Neutrophil (primary cell): ENCODE measurements at regions not wholly inside any gene's neighbourhood (a gene's known extent, or its start where the extent isn't known, plus 50 kb on each side); places are given as distances from the start of the nearest gene placed in this dataset.

Experiments used
- H3K27ac ChIP-seq: fragments of 200-600 bp; sonication (generic); 2 replicates; pipeline ENCODE4 v1.5.1; 2016; ENCODE audit warnings: mild to moderate bottlenecking, moderate library complexity
- H3K27me3 ChIP-seq: fragments of 200-600 bp; sonication (generic); 2 replicates; pipeline ENCODE4 v1.6.0; 2016; ENCODE audit warnings: mild to moderate bottlenecking
- H3K36me3 ChIP-seq: fragments of 200-600 bp; sonication (generic); 2 replicates; pipeline ENCODE4 v1.5.1; 2017
- H3K4me1 ChIP-seq, 2 experiments: fragments of 200-600 bp in 1 of 2; sonication (generic) in 1 of 2; 1 replicate in 1 of 2; 2 replicates in 1 of 2; pipeline versions ENCODE4 v1.5.1 to v1.6.1; 2013 to 2016; ENCODE audit warnings: low read depth in 1 of 2, low read length in 1 of 2, mild to moderate bottlenecking in 1 of 2, moderate library complexity in 1 of 2; ENCODE audit not compliant: control insufficient read depth in 1 of 2, insufficient read depth in 1 of 2
- H3K4me3 ChIP-seq, 2 experiments: fragments of 200-600 bp in 1 of 2; sonication (generic) in 1 of 2; 1 replicate in 1 of 2; 2 replicates in 1 of 2; pipeline ENCODE4 v1.5.1; 2013 to 2016; ENCODE audit warnings: low read depth in 1 of 2, low read length in 1 of 2, mild to moderate bottlenecking in 1 of 2, moderate library complexity in 1 of 2
- H3K9me3 ChIP-seq: fragments of 200-600 bp; sonication (generic); 2 replicates; pipeline ENCODE4 v1.5.1; 2016
- TF ChIP-seq, protein P1 (sequence below): fragments of 200-600 bp; sonication (generic); IDR thresholded peaks from 2 replicates; pipeline ENCODE4 v1.5.1; 2016; ENCODE audit warnings: antibody characterized with exemption

DNA sequence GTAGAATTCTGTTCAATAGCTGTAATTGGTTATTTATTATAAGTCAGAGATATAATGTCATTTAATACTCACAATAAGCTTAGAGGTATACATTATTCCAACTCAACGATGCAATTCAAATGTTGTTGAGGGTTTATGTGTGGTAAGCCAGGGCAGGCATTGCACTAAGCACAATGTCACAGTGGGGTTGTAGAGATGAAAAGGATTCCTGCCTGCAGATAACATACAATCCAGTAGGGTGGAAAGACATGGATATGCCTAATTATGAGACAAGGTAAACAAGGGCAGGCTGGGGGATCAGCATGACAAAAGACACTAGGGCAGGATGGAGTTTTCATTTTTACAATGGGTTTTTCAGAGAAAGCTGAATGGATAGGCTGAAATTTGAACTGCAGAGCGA is 98.7 kb upstream of the PALM2AKAP2 start:
- H3K9me3 ChIP-seq, result no peaks in the 10 kb centered on the region
- TF ChIP-seq, protein P1, sequence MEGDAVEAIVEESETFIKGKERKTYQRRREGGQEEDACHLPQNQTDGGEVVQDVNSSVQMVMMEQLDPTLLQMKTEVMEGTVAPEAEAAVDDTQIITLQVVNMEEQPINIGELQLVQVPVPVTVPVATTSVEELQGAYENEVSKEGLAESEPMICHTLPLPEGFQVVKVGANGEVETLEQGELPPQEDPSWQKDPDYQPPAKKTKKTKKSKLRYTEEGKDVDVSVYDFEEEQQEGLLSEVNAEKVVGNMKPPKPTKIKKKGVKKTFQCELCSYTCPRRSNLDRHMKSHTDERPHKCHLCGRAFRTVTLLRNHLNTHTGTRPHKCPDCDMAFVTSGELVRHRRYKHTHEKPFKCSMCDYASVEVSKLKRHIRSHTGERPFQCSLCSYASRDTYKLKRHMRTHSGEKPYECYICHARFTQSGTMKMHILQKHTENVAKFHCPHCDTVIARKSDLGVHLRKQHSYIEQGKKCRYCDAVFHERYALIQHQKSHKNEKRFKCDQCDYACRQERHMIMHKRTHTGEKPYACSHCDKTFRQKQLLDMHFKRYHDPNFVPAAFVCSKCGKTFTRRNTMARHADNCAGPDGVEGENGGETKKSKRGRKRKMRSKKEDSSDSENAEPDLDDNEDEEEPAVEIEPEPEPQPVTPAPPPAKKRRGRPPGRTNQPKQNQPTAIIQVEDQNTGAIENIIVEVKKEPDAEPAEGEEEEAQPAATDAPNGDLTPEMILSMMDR, result no peak
- H3K4me1 ChIP-seq, result no peaks in the 10 kb centered on the region
- no peak overlapping the region for H3K4me3 ChIP-seq
- no peaks in the 10 kb centered on the region for H3K27me3 ChIP-seq
- no peak overlapping the region for H3K27ac ChIP-seq
- H3K36me3 ChIP-seq, result no peaks in the 10 kb centered on the region

DNA sequence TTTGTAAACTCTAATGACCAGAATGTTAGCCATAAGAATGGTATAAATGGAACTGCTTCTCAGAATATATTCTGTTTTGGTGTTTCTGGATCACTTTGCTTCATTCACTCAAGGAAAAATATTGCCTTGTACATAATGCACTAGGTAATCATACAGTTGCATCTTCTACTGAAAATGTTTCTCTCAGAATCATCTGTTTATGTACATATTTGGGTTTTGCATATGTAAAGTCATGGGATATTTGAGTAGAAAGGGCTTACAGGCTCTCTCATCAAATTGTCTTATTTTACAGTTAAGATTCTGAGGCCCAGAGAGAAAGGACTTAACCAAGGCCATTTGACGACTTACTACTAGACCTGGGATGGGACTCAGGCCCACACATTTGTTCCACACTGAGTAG is 97.8 kb upstream of the PALM2AKAP2 start:
- no peaks in the 10 kb centered on the region for H3K36me3 ChIP-seq
- H3K27me3 ChIP-seq, result no peaks in the 10 kb centered on the region
- H3K4me3 ChIP-seq, result no peak overlapping the region
- TF ChIP-seq, protein P1, result no peak
- no peaks in the 10 kb centered on the region for H3K4me1 ChIP-seq
- no peaks in the 10 kb centered on the region for H3K9me3 ChIP-seq
- H3K27ac ChIP-seq, result no peak overlapping the region

DNA sequence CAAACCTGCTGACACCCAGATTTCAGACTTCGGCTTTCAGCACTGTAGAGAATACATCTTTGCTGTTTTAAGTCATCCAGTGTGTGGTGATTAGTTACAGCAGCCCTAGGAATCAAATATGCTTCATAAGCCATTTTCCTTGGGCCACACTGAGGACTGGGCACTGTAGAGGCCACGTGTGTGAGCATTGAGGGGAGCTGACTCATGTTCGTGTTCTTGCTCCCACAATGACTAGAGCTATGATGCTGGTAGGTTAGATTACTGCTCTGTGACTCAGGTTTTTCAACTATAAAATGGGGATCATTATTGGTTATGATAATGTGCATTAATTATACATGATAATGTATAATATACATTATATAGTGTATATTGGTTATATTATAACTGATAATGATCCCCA is 96.5 kb upstream of the PALM2AKAP2 start:
- H3K36me3 ChIP-seq, result no peaks in the 10 kb centered on the region
- no peaks in the 10 kb centered on the region for H3K9me3 ChIP-seq
- H3K27ac ChIP-seq, result no peak overlapping the region
- TF ChIP-seq, protein P1, result no peak
- no peaks in the 10 kb centered on the region for H3K4me1 ChIP-seq
- H3K27me3 ChIP-seq, result no peaks in the 10 kb centered on the region
- no peak overlapping the region for H3K4me3 ChIP-seq

DNA sequence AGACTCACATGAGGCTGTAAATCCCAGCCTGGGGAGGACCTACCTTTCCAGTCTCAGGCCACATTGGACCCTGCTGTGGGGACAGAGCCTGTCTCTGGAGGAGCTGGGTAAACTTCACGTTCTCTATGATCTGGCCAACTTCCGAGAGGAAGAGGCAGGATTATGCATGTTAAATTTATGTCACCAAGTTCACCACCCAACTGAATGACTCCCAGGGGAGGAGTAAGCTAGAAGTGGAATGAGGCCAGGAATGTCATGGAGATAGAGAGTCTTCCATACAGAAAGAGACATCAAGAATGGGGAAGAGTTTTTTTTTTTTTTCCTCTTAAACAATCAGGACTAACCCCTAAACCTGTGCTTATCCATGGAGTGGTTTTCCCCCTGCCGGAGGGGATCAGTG is 90.3 kb upstream of the PALM2AKAP2 start:
- Histone ChIP-seq H3K27ac (no peak overlapping the region), H3K4me3 (no peak overlapping the region)
- TF ChIP-seq, protein P1, result no peak

DNA sequence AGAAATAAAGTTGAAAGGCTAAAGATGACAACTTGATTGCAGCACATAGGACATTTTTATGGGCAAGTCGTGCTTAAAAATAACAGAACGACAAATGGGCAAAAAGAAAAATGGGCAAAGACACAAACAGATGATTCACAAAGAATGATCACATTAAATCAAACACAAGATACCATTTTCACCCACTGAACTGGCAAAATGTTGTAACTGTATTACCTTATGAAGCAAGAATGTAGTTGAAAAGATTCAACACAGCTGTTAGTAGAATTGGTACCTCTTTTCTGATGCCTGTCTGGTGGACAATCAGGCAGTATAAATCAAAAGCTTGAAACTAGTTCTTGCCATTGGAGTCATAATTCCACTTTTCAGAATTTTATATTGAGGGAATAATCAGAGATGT is 81.0 kb upstream of the PALM2AKAP2 start:
- Histone ChIP-seq H3K9me3 (no peaks in the 10 kb centered on the region), H3K36me3 (no peaks in the 10 kb centered on the region), H3K4me1 (no peaks in the 10 kb centered on the region), H3K27me3 (no peaks in the 10 kb centered on the region), H3K27ac (no peak overlapping the region), H3K4me3 (no peak overlapping the region)
- TF ChIP-seq, protein P1, result no peak

More for the DNA sequence above, 90.3 kb upstream of the PALM2AKAP2 start:
- H3K27me3 ChIP-seq, result no peaks in the 10 kb centered on the region
- no peaks in the 10 kb centered on the region for H3K36me3 ChIP-seq
- no peaks in the 10 kb centered on the region for H3K4me1 ChIP-seq
- H3K9me3 ChIP-seq, result no peaks in the 10 kb centered on the region

DNA sequence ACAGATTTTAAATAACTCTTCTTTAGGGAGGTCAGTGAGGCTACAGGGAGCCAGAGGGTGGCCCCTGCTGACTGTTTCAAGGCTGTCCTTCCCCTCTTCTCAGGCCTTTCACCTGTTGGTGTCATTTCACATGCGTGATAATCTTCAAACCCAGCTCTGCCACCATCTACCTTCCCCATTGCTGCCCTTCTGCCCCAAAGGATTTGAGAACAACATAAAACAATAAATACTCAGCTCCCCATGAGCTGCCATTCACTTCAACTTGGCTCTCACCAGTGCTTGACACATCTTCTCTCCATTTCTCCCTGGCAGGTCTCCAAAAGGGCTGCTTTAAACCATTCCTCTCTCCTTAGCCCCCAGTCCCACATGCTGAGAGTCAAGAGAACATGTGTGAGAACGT is 75.5 kb upstream of the PALM2AKAP2 start:
- Histone ChIP-seq H3K9me3 (no peaks in the 10 kb centered on the region), H3K36me3 (no peaks in the 10 kb centered on the region), H3K4me1 (no peaks in the 10 kb centered on the region), H3K4me3 (no peak overlapping the region), H3K27me3 (peaks cover 9% of the 10 kb centered on the region), H3K27ac (no peak overlapping the region)
- TF ChIP-seq, protein P1, result no peak
